ENCODE measurements at regions not wholly inside any gene's neighbourhood (a gene's known extent, or its start where the extent isn't known, plus 50 kb on each side); places are given as distances from the start of the nearest gene placed in this dataset.

DNA sequence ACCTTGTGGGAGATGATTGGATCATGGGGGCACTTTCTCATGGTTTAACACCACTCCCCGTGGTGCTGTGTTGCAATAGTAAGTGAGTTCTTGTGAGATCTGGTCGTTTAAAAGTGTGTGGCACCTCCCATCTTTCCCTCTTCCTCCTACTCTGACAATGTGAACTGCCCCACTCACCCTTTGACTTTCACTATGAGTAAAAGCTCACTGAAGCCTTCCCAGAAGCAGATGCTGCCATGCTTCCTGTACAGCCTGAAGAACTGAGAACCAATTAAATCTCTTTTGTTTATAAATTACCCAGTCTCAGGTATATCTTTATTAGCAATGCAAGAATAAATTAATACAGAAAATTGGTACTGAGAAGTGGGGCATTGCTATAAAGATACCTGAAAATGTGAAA, 509.6 kb upstream of the CT83 start:
- Histone ChIP-seq H3K4me1 (ENCODE audit: insufficient read depth, low read length) (no peaks in the 10 kb centered on the region), H2AFZ (ENCODE audit: low read length) (no peak overlapping the region), H3K27me3 (ENCODE audit: low read length) (no peaks in the 10 kb centered on the region), H3K9ac (ENCODE audit: low read length) (no peak overlapping the region), H3F3A (ENCODE audit: low read length, unreplicated experiment) (no peaks in the 10 kb centered on the region), H4K20me1 (ENCODE audit: low read length) (no peaks in the 10 kb centered on the region), H3K9me2 (replicated peaks; ENCODE audit: low read length) (no peaks in the 10 kb centered on the region), H3K79me2 (ENCODE audit: low read length) (no peaks in the 10 kb centered on the region), H3K4me3 (ENCODE audit: low read length) (no peak overlapping the region), H3K27ac (ENCODE audit: low read length) (no peak overlapping the region), H3K4me2 (ENCODE audit: low read length) (no peak overlapping the region), H3K36me3 (ENCODE audit: low read depth, low read length) (no peaks in the 10 kb centered on the region), H3K9me3 (ENCODE audit: low read length) (no peaks in the 10 kb centered on the region)
- POLR2A ChIA-PET (ENCODE audit: unreplicated experiment): no interaction called here
- ATAC-seq (no peak), DNase-seq (no peak)
- intact Hi-C loops (cut with micrococcal nuclease): no loop called here
- BruUV-seq (replicated peaks): no TSS peak
- CTCF ChIA-PET: no interaction called here
- TF ChIP-seq EZH2phosphoT487 (IDR thresholded peaks at IDR 0.05; ENCODE audit: borderline replicate concordance, low read length) (no peak), EZH2 (IDR thresholded peaks at IDR 0.05; ENCODE audit: low read length, unreplicated experiment) (no peak)
- TF ChIP-seq, protein P1, sequence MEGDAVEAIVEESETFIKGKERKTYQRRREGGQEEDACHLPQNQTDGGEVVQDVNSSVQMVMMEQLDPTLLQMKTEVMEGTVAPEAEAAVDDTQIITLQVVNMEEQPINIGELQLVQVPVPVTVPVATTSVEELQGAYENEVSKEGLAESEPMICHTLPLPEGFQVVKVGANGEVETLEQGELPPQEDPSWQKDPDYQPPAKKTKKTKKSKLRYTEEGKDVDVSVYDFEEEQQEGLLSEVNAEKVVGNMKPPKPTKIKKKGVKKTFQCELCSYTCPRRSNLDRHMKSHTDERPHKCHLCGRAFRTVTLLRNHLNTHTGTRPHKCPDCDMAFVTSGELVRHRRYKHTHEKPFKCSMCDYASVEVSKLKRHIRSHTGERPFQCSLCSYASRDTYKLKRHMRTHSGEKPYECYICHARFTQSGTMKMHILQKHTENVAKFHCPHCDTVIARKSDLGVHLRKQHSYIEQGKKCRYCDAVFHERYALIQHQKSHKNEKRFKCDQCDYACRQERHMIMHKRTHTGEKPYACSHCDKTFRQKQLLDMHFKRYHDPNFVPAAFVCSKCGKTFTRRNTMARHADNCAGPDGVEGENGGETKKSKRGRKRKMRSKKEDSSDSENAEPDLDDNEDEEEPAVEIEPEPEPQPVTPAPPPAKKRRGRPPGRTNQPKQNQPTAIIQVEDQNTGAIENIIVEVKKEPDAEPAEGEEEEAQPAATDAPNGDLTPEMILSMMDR (conservative IDR thresholded peaks at IDR 0.05; ENCODE audit: low read depth, low read length): no peak

- intact Hi-C loops (cut with micrococcal nuclease): loop anchor here (10.0 kb wide), 1 partner anchor 467 kb away; no protein-coding TSS in a partner anchor
- H3K27ac ChIP-seq (ENCODE audit: low read length): no peak overlapping the region
- ChIA-PET CTCF (interaction anchor here (0.7 kb wide), 1 partner anchor 35 kb away, joined by 5 read pairs; no protein-coding TSS in a partner anchor), POLR2A (ENCODE audit: unreplicated experiment) (no interaction called here)
- ATAC-seq: no peak
- no peak overlapping the region for H3K4me3 ChIP-seq (ENCODE audit: low read length)
- 0 out of 2 replicates have a peak overlapping the region, but pooled peaks have one; percentile 30 for H2AFZ ChIP-seq (ENCODE audit: low read length)
- DNase-seq: peak; percentile 14
- H3K9ac ChIP-seq (ENCODE audit: low read length): no peak overlapping the region
- H3K9me3 ChIP-seq (ENCODE audit: low read length): no peaks in the 10 kb centered on the region
- H3K9me2 ChIP-seq (replicated peaks; ENCODE audit: low read length): no peaks in the 10 kb centered on the region
- TF ChIP-seq EZH2phosphoT487 (IDR thresholded peaks at IDR 0.05; ENCODE audit: borderline replicate concordance, low read length) (no peak), EZH2 (IDR thresholded peaks at IDR 0.05; ENCODE audit: low read length, unreplicated experiment) (no peak)
- TF ChIP-seq, protein P1 (conservative IDR thresholded peaks at IDR 0.05; ENCODE audit: low read depth, low read length): peak; percentile 39
- no peaks in the 10 kb centered on the region for H3K27me3 ChIP-seq (ENCODE audit: low read length)
- H4K20me1 ChIP-seq (ENCODE audit: low read length): no peaks in the 10 kb centered on the region
- no peak overlapping the region for H3K4me2 ChIP-seq (ENCODE audit: low read length)
- H3F3A ChIP-seq (ENCODE audit: low read length, unreplicated experiment): no peaks in the 10 kb centered on the region
- BruUV-seq (replicated peaks): no TSS peak
- no peaks in the 10 kb centered on the region for H3K36me3 ChIP-seq (ENCODE audit: low read depth, low read length)
- H3K4me1 ChIP-seq (ENCODE audit: insufficient read depth, low read length): no peaks in the 10 kb centered on the region
- no peaks in the 10 kb centered on the region for H3K79me2 ChIP-seq (ENCODE audit: low read length)
Measured at GRCh38 chrX:116961872-116962582, 499.3 kb upstream of the CT83 start.

GRCh38 chrX:116930311-116930710, 467.5 kb upstream of the CT83 start:
- no peaks in the 10 kb centered on the region for H4K20me1 ChIP-seq (ENCODE audit: low read length)
- no peaks in the 10 kb centered on the region for H3F3A ChIP-seq (ENCODE audit: low read length, unreplicated experiment)
- no peaks in the 10 kb centered on the region for H3K9me3 ChIP-seq (ENCODE audit: low read length)
- H2AFZ ChIP-seq (ENCODE audit: low read length): no peak overlapping the region
- TF ChIP-seq EZH2phosphoT487 (IDR thresholded peaks at IDR 0.05; ENCODE audit: borderline replicate concordance, low read length) (no peak), EZH2 (IDR thresholded peaks at IDR 0.05; ENCODE audit: low read length, unreplicated experiment) (no peak)
- TF ChIP-seq, protein P1 (conservative IDR thresholded peaks at IDR 0.05; ENCODE audit: low read depth, low read length): no peak
- no peaks in the 10 kb centered on the region for H3K9me2 ChIP-seq (replicated peaks; ENCODE audit: low read length)
- no peaks in the 10 kb centered on the region for H3K27me3 ChIP-seq (ENCODE audit: low read length)
- no peak for DNase-seq
- no peak for ATAC-seq
- H3K4me2 ChIP-seq (ENCODE audit: low read length): no peak overlapping the region
- no peak overlapping the region for H3K9ac ChIP-seq (ENCODE audit: low read length)
- POLR2A ChIA-PET (ENCODE audit: unreplicated experiment): no interaction called here
- H3K4me1 ChIP-seq (ENCODE audit: insufficient read depth, low read length): no peaks in the 10 kb centered on the region
- H3K27ac ChIP-seq (ENCODE audit: low read length): no peak overlapping the region
- H3K4me3 ChIP-seq (ENCODE audit: low read length): no peak overlapping the region
- intact Hi-C loops (cut with micrococcal nuclease): no loop called here
- CTCF ChIA-PET: no interaction called here
- no TSS peak for BruUV-seq (replicated peaks)
- no peaks in the 10 kb centered on the region for H3K36me3 ChIP-seq (ENCODE audit: low read depth, low read length)
- H3K79me2 ChIP-seq (ENCODE audit: low read length): no peaks in the 10 kb centered on the region
